Forelimb muscle (tissue), 1 donor: ENCODE measurements at regions not wholly inside any gene's neighbourhood (a gene's known extent, or its start where the extent isn't known, plus 50 kb on each side); places are given as distances from the start of the nearest gene placed in this dataset.
A peak's percentile ranks its signal among the peaks of the same experiment; 100 is the strongest.
"Not testable (repeated sequence)": the region's sequence is repeated elsewhere in the genome, so short reads cannot be mapped to it uniquely, and the experiment has no call there.

Experiments
- DNase-seq: peaks from one replicate; pipeline ENCODE4 v3.0.0-alpha.2; 2013; ENCODE audit warnings: low read depth

DNA sequence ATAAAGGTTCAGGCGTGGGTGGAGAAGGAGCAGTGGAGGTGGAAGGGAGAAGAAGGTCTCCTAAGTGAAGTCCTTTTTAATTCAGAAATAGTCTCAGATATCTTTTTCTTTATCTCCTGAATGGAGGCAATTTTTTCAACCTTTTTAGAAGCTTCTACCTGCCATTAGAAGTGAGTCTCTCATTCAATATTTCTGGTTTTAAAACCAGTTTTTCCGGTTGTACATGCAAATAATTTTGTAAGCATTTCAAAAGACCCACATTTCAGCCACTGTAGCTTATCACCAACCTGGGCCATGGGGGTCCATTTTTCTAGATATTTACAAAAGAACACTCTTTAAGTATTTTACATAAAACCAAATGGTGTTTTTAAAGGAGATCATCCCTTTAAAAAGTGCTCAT is 1280.2 kb downstream of the NCAM2 start:
- DNase-seq, result no peak

DNA sequence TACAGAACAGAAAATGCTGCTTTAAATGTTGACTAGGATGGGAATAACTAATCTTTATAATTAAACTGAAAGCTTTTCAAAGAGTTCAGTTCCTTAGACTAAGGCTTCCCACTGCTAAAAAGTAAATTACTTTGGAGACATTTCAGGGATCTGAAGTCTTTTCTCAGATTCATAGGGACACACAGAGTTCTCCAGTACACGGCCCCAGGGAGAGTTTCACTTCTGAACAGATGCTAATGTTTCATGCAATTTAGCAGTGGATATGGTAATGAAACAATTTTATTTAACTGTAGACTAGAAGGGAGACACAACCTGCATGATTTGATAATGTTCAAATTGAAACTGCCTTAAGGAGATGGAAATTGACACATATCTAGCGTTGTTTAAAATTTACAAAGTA is 1282.6 kb downstream of the NCAM2 start:
- no peak for DNase-seq

DNA sequence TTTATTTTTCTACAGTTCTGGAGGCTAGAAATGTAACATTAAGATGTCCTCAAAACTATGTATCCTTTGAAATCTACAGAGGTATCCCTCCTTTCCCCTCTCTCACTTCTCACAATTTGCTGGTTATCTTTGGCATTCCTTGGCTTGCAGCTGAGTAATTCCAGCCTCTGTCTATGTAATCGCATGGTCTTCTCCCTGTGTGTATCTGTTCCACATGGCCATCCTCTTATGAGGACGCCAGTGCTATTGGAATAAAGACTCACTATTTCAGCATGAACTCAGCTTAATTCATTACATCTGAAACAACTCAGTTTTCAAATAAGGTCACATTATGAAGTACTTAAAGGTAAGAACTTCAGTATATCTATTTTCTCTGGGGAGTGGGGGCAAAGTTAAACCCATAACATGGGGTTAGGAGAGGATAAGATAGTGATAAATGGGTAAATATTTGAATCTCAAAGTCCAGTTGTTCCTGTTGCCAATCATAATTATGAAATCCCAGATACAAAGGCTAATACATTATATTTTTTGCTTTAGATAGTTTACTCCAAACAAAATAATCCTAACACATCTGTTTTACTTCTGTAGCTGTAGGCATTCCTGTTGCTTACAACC is 1290.8 kb downstream of the NCAM2 start:
- DNase-seq, result no peak

DNA sequence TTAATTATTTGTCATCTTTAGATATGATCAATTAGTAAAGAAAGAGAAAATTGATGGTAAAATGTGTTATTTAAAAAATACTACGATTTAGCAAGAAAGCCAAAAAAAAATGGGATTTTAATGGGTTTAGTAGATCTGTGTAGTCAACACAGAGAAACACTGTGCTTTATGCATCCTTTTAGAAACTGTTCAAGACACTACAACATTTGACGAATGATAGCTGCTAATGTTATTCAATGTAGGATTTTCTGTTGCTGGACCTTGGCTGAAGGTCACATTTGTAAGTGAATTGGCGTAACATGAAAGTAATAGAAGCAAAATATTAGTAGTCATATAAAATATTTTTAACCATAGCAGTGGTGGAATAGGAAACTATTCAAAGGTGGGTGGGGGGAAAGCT is 1293.9 kb downstream of the NCAM2 start:
- no peak for DNase-seq

DNA sequence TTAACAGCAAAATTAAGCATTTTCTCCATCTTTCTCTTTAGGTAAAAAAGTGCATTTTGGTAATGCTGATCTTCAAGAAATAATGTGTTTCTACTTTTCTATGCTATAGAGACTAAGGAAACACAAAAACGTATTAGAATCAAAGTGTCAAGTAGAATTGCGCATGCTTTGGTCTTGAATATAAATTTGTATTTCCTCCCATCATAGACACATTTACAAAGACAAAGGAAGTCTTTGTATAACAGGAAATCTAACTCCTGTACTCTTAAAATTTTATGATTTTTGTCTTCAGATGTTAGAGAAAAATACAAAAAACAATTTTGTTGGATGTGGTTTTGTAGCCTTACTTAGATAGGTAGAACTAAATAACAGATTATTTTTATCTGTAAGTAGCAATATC is 1299.4 kb downstream of the NCAM2 start:
- no peak for DNase-seq

DNA sequence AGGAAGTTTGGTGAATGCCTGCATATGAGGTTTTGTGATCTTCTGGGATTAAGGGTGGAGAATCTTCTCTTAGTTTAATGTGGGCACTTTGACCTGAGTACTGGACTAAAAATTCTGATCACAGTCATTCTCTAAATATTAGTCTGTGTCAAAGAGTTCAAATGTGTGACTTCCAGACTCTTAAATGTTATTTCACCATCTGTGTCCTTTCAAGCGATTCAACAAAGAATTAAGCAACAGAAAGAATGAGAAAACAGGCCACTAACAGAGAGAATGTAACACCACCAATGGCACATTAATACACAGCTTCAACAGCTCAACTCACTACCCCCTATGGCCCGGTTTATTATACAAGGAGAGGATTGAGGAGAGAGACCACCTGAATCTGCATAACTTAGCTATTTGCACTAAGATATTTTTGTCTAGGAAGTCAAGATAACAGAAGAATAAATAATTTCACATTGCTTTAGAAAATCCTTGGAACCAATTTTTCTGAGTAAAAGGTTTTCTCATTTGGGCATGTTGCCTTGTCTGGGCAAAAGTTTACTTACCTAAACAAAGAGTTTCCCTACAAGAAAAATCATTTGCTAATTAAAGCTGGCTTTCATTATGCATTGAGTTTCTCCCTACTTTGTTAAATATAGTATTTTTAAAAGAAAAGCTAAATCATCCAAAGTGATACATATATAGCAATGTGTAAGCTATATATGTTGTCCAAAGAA is 1313.7 kb downstream of the NCAM2 start:
- DNase-seq, result no peak

DNA sequence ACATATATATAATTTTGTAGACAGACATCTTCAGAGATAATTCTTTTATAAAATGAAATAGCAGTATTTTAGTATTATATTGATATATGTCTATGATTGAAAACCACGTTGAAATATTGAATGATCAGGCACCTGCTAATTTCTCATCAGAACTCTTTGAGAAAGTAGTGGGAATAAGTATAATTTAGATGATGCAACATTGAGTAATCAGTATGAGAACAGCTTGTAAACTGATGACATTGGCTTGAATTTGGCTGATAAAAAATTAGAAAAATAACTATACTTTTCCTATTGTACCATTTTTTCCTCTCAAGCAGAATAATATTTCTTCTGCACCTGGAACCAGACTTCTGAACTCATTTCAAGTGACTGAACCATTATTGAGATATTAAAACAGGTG is 1316.8 kb downstream of the NCAM2 start:
- no peak for DNase-seq

DNA sequence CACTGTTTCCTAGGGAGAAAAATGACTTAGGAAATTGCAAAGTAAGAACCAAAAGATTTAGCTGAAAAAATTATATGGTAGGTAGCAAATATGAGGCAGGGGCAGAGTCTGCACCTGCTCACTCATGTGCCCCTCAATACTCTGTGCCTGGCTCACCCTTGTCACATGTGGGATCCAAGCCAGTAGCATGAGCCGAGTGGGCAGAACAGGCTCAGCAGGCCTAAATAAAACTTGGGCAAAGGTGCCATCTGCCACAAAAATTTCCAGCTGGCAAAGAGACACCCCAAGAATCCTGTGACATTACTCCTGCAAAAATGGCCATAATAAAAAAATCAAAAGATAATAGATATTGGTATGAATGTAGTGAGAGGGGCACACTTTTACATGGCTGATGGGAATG is 1321.2 kb downstream of the NCAM2 start:
- no peak for DNase-seq

DNA sequence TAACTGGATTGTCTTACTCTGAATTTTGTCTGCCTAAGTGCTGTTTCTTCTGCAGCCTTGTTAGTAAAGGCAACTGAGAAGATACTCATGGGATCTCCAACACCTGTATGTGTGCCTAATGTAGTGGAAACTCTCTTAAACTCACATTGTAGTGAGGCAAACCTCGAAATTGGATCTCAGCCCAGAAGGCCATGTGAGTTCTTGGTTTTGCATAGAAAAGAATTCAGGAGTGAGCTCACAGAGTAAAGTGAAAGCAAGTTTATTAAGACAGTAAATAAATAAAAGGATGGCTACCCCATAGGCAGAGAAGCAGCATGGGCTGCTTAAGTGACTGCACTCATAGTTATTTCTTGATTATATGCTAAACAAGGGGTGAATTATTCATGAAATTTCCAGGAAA is 1344.7 kb downstream of the NCAM2 start:
- peak; percentile 49 for DNase-seq

DNA sequence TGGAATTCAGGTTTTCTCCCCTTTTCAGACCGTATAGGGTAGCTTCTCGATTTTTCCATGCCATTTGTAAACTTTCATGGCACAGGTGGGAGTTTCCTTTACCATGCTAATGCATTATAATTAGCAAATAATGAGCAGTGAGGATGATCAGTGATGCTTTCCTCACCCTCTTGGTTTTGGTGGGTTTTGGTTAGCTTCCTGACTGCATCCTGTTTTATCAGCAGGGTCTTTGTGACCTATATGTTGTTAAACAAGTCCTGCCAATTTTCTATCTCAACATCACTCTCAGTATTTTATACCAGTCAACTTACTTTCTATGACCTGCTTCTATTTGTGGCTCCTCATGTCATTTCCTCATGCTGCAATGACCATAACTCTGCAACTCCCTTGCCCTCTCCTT is 1345.1 kb downstream of the NCAM2 start:
- DNase-seq, result no peak

DNA sequence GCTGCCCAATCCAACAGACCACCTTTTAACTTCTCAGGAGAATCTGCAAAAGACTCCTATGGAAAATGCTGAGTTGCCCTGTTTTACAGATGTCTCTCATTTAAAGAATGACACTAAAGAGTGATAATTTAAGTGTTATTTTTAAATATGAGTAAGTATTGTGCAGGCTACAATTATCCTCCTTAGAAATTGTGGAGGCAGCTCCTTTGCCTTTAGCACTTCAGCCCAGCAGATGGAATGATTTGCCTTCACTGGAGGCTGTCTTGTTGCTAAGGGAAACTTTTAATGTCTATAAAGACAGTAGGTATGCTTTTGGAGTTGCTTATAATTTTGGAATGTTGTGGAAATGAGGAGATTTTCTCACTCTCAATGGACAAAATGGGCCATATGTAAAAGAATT is 1345.5 kb downstream of the NCAM2 start:
- DNase-seq, result no peak

DNA sequence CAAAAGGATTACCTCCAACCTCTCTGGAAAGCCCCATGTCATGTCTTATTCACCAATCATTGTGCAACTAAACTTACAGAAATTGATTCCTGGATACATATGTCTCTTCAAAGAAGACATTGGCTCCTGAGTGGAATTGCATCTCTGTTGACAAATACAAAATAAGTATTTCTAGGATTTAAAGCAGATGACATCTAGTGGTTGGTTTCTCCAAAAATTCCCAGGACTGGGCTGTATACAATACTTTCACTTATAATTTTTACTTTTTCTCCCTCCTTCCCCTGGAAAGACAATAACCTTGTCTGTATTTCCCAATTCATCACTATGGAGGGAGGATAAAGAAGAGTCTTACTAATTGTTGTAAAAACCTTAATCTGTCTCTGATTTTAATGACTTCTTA is 1347.4 kb downstream of the NCAM2 start:
- DNase-seq, result no peak

DNA sequence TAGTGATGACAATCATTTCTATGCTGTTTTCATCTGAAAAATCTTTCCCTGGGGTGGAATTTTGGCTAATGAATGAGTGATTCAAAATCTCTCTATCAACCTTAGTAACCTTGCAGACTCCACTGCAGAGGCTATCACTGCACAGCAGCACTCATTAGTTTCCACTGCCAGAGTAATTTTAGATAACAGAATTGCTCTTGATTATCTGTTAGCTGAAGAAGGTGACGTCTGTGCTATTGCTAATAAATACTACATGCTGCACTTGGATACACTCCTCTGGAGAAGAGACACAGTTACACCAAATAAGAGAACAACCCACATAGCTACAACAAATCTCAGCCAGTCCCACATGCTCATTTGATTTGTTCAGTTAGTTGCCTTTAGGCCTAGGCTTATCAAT is 1348.4 kb downstream of the NCAM2 start:
- no peak for DNase-seq

DNA sequence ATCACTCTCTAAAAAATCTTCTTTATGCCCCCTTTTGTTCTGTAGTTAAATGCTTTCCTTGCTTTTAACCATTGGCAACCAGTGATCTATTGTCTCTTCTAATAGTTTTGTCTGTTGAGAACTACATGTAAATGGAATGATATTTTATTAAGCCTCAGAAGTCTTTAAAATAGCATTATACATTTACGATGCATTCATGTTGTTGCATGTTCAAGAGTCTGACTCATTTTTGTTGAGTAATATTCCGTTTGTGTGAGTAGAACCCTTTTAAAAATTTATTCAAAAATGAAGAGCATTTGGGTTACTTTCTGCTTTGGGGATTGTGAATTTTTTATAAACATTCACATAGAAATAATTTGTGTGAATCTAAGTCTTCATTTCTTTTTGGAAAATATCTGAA is 1352.9 kb downstream of the NCAM2 start:
- DNase-seq, result no peak

DNA sequence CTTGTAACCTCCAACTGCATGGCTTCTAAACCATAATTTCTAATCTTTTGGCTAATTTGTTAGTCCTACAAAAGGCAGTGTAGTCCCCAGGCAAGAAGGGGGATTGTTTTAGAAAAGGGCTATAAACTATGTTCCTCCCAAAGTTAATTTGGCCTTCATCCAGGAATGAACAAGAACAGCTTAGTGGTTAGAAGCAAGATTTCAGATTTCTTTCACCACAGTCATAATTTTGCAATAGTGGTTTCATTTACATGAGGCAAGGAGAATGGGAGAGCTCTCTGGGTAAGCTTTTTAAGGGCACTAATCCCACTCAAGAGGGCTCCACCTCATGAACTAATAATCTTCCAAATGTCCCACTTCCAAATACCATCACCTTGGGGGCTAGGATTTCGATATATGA is 1353.9 kb downstream of the NCAM2 start:
- no peak for DNase-seq

DNA sequence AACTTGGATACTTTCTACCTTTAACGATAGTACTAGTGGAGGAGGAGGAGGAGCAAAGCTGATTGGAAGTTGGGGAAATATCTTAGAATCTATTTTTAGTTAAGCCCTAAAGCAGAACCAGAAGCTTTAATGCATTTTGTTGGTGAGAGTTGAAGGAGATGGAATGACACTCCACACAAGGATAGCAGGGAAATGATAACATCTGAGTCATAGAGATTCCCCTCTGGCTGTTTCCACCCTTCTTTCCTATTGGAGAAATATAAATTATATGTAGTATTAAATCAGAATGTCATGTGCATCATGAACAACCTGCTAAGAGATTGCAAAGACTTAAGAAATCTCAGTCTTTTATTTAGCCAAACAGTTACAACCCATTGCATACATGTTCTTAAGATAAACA is 1357.7 kb downstream of the NCAM2 start:
- DNase-seq, result no peak

DNA sequence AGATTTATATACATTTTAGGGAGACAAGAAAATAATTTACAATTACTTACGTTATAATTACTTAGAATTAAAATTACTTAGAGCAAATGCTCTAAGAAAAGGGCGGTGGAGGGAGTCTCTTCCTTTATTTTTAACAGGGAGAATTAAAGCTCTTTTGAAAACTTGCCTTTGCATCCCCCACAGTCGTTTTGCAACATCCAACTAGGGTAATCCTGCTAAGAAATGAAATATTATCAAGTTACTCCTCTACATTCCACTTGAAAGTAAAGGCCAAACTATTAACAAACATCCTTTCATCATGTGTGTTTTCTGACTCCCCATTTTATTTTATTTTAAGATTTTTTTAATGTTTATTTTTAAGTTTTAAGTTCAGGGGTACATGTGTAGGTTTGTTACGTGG is 1358.5 kb downstream of the NCAM2 start:
- DNase-seq, result no peak

DNA sequence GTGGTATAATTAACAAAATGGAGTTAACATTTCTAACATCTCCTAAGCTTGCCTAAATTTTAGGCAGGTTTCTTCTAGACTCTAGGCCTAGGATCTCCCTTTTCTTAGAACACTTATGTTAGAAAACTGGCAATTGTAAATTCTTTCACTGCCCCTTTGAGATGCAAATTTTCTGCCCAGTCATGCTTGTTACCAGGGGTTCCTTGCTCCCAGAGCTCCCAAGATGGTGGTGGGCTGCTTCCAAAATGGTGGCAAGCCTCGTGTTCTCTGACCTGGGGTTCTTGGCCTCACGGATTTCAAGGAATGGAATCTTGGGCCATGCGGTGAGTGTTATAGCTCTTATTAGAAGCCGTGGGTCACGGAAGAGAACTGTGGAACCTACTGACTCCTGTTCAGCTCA is 1361.4 kb downstream of the NCAM2 start:
- not testable (repeated sequence) for DNase-seq

DNA sequence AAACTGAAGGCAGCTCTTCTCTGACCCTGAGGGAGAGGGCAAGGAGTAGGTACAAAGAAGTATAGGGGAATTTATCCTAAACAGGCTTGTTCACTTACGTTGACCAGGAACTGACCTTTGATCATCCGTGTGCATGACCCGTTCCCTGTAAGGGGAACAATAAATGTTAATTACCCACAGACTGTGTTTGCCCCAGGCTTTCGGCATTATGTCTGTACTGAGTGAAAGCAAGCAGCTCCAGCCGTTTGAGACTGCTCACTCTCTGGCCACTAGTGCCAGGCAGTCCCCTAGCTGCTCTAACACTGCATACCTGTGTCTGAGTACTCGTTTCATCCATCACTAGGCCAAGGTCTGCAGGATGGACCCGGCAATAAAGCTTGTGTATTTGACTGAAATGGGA is 1365.3 kb downstream of the NCAM2 start:
- no peak for DNase-seq

DNA sequence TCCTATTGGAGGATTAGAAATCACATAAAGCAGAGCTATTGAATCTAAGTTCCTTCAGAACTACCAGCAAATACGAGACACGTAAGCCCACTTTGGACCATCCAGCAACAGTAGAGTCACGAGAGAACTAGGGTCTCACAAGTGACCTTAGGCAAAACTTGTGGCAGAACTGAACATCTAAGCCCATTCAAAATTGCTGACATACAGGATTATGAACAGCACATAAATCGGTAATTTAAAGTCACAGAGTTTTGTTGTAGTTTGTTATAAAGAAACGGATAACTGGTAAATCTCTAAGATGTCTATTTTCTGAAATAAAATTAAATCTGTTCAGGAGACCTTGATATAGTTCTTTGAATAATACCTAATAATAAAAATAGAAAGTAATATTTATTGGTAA is 1366.0 kb downstream of the NCAM2 start:
- no peak for DNase-seq

DNA sequence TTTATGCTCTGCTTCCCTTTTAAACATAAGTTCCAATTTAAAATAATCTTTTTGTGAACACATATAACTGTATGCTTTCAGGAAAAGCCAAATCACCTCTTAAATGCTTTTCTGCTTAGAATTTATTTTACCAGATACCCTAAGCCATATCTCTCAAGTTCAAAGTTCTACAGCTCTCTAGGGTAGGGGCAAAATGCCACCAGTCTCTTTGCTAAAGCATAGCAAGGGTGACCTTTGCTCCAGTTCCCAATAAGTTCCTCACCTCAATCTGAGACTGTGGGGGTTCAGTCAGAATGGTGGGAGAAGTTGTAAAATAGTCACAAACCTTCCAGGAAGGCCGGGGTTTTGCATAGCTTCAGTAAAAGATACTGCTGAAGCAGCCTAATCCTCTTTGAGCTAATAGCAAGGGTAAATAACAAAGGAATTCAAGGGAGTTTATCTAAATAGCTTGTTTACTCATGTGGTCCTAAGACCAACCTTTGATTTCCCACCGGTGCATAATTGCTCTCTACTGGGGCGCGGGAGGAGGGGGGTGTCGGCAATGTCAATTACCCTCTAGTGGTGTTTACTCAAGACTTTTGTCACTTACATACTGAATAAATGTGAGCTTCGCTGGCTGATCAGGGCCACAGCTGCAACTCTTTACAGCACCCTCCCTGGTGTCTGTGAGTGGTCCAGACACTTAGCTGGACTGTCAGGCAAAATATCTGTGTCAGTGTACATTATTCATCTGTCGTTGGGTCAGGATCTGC is 1376.2 kb downstream of the NCAM2 start:
- no peak for DNase-seq

DNA sequence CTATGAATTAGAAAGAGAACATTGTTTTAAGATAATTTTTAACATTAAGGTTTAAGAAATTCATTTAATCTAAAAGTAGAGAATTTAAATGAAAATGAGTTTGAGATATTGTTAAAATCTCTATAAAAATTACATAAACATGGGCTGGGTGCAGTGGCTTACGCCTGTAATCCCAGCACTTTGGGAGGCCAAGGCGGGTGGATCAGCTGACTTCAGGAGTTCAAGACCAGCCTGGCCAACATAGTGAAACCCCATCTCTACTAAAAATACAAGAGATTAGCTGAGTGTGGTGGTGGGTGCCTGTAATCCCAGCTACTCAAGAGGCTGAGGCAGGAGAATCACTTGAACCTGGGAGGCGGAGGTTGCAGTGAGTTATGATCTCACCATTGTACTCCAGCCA is 1379.6 kb downstream of the NCAM2 start:
- DNase-seq, result not testable (repeated sequence)

DNA sequence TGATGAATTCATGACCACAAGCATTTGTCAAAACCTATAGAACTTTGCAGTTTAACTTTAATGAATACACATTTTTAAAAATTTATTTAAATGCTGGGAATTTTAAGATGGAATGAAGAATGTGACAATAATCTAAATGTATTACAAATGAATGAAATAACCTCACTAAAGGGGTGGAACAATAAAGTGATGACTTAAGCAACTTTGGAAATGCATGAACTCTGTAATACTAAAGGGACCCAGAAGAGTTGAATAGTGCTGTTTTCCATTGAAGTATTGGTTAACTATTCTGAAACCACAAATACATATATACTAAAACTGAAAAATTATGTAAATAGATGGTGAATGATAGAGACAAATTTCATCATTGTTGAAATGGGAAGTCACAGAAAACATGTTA is 1395.1 kb downstream of the NCAM2 start:
- no peak for DNase-seq
